Renal cortical epithelial cell (primary cell): ENCODE measurements at regions not wholly inside any gene's neighbourhood (a gene's known extent, or its start where the extent isn't known, plus 50 kb on each side); places are given as distances from the start of the nearest gene placed in this dataset.

Source experiments
- DNase-seq: peaks from one replicate; pipeline ENCODE4 v3.0.0-alpha.2; 2011; ENCODE audit warnings: low read depth

- DNase-seq = no peak
Measured at GRCh38 chr4:28947374-28947773, 1772.8 kb upstream of the PCDH7 start.

GRCh38 chr4:28948501-28948900 lies 1771.7 kb upstream of the PCDH7 start:
- DNase-seq = no peak

GRCh38 chr4:28966982-28967381 lies 1753.2 kb upstream of the PCDH7 start:
- peak; percentile 38 for DNase-seq

- no peak for DNase-seq
Measured at GRCh38 chr4:28973587-28974350, 1746.4 kb upstream of the PCDH7 start.

- no peak for DNase-seq
Measured at GRCh38 chr4:28976369-28976768, 1743.8 kb upstream of the PCDH7 start.

- DNase-seq = no peak
Measured at GRCh38 chr4:29002151-29002550, 1718.0 kb upstream of the PCDH7 start.

- no peak for DNase-seq
Measured at GRCh38 chr4:29005838-29006237, 1714.3 kb upstream of the PCDH7 start.

- DNase-seq = no peak
Measured at GRCh38 chr4:29009908-29010307, 1710.3 kb upstream of the PCDH7 start.

- no peak for DNase-seq
Measured at GRCh38 chr4:29013341-29013740, 1706.8 kb upstream of the PCDH7 start.

GRCh38 chr4:29014555-29014954 lies 1705.6 kb upstream of the PCDH7 start:
- no peak for DNase-seq

GRCh38 chr4:29033703-29034102 lies 1686.5 kb upstream of the PCDH7 start:
- no peak for DNase-seq

- no peak for DNase-seq
Measured at GRCh38 chr4:29037501-29037900, 1682.7 kb upstream of the PCDH7 start.

GRCh38 chr4:29043411-29043810 lies 1676.8 kb upstream of the PCDH7 start:
- no peak for DNase-seq

GRCh38 chr4:29046186-29046585 lies 1674.0 kb upstream of the PCDH7 start:
- DNase-seq = no peak

GRCh38 chr4:29046781-29047180 lies 1673.4 kb upstream of the PCDH7 start:
- DNase-seq = no peak

- DNase-seq = no peak
Measured at GRCh38 chr4:29047341-29048041, 1672.7 kb upstream of the PCDH7 start.

- DNase-seq = no peak
Measured at GRCh38 chr4:29051381-29051965, 1668.7 kb upstream of the PCDH7 start.

GRCh38 chr4:29052266-29052665 lies 1667.9 kb upstream of the PCDH7 start:
- no peak for DNase-seq

GRCh38 chr4:29058531-29058930 lies 1661.6 kb upstream of the PCDH7 start:
- no peak for DNase-seq

GRCh38 chr4:29066861-29067260 lies 1653.3 kb upstream of the PCDH7 start:
- no peak for DNase-seq

GRCh38 chr4:29073571-29073970 lies 1646.6 kb upstream of the PCDH7 start:
- DNase-seq = no peak

- DNase-seq = no peak
Measured at GRCh38 chr4:29075366-29075765, 1644.8 kb upstream of the PCDH7 start.

GRCh38 chr4:29079260-29079659 lies 1640.9 kb upstream of the PCDH7 start:
- no peak for DNase-seq
